Panc1 (cell line): ENCODE measurements at regions not wholly inside any gene's neighbourhood (a gene's known extent, or its start where the extent isn't known, plus 50 kb on each side); places are given as distances from the start of the nearest gene placed in this dataset.

Experiments used
- ATAC-seq: fragments of 200-7000 bp; cut with Tn5 transposase; 2 replicates; pipeline ENCODE4 v1.9.1; 2020; ENCODE audit warnings: mild to moderate bottlenecking, moderate library complexity
- BruUV-seq: library from RNA; stranded (reverse); fragments of 400-500 nt; replicated peaks from 2 replicates; lab custom pipeline; 2021; lab: Mats Ljungman, UMichigan
- CTCF ChIA-PET: fragments of 300-600 bp; sonication (Branson Sonifier 250); formaldehyde crosslinking; loops from one replicate; lab custom pipeline; 2022; ENCODE audit warnings: antibody characterized with exemption; lab: Charles Lee
- POLR2A ChIA-PET: fragments of 300-600 bp; sonication (Branson Sonifier 250); formaldehyde crosslinking; loops from one replicate; lab custom pipeline; 2022; ENCODE audit warnings: antibody characterized with exemption; lab: Charles Lee
- DNase-seq: peaks from one replicate; pipeline ENCODE4 v3.0.0-alpha.2; 2010; ENCODE audit warnings: low read depth, low spot score
- H3K27ac ChIP-seq: 2 replicates; pipeline ENCODE4 v1.5.1; 2011; ENCODE audit warnings: mild to moderate bottlenecking, low read length, inconsistent platforms
- H3K27me3 ChIP-seq: fragments of 200-500 bp; sonication (Bioruptor generic); 2 replicates; pipeline ENCODE4 v1.6.0; 2014; ENCODE audit warnings: low read length, inconsistent platforms; ENCODE audit not compliant: control insufficient read depth, insufficient read depth
- H3K36me3 ChIP-seq: fragments of 200-500 bp; sonication (Bioruptor generic); 2 replicates; pipeline ENCODE4 v1.5.1; 2014; ENCODE audit warnings: inconsistent platforms, mild to moderate bottlenecking, low read length, moderate library complexity; ENCODE audit not compliant: control insufficient read depth, insufficient read depth
- H3K4me1 ChIP-seq: 2 replicates; pipeline ENCODE4 v1.5.1; 2011; ENCODE audit warnings: inconsistent platforms, mild to moderate bottlenecking, low read length, moderate library complexity; ENCODE audit not compliant: control insufficient read depth, insufficient read depth
- H3K4me3 ChIP-seq, 2 experiments: 2 replicates each; pipeline ENCODE4 v1.5.1; 2011 to 2012; ENCODE audit warnings: low read depth in 2 of 2, low read length in 2 of 2, mild to moderate bottlenecking in 2 of 2, inconsistent platforms in 1 of 2, moderate library complexity in 1 of 2
- H3K9me3 ChIP-seq: fragments of 200-500 bp; sonication (Bioruptor generic); 2 replicates; pipeline ENCODE4 v1.5.1; 2014; ENCODE audit warnings: low read depth, mild to moderate bottlenecking, inconsistent platforms, low read length, moderate library complexity; ENCODE audit not compliant: control insufficient read depth, insufficient read depth
- POLR2AphosphoS5 ChIP-seq: IDR thresholded peaks from 2 replicates; pipeline ENCODE4 v1.6.1; 2012; ENCODE audit warnings: mild to moderate bottlenecking, low read depth, low read length, moderate library complexity
- SIN3A ChIP-seq: IDR thresholded peaks from 2 replicates; pipeline ENCODE4 v1.6.1; 2012; ENCODE audit warnings: low read depth, mild to moderate bottlenecking, low read length, moderate library complexity, borderline replicate concordance; ENCODE audit not compliant: insufficient read depth
- TCF7L2 ChIP-seq: IDR thresholded peaks from 2 replicates; pipeline ENCODE4 v1.6.1; 2011; ENCODE audit warnings: mild to moderate bottlenecking, low read depth, low read length, inconsistent platforms
- in situ Hi-C: cut with HindIII; loops from 2 replicates; pipeline ENCODE4 v1.10.0; 2016; ENCODE audit warnings: low sequenced_read_pairs, low pct_unique_long_range_greater_than_20kb
- intact Hi-C: fragments of 100-400 bp; cut with micrococcal nuclease; formaldehyde crosslinking; loops from one replicate; pipeline ENCODE4 v1.10.0; 2022; ENCODE audit not compliant: unreplicated experiment
- TF ChIP-seq, protein P1 (sequence below): fragments of 450-650 bp; IDR thresholded peaks from 2 replicates; pipeline ENCODE4 v1.5.1; 2017; ENCODE audit warnings: mild to moderate bottlenecking
- TF ChIP-seq, protein P2 (sequence below), 2 experiments: IDR thresholded peaks; 2 replicates each; pipeline ENCODE4 v1.6.1; 2011 to 2012; ENCODE audit warnings: low read depth in 2 of 2, control low read depth in 1 of 2, low read length in 1 of 2, mild to moderate bottlenecking in 1 of 2, moderate library complexity in 1 of 2; ENCODE audit not compliant: insufficient read depth in 1 of 2

DNA sequence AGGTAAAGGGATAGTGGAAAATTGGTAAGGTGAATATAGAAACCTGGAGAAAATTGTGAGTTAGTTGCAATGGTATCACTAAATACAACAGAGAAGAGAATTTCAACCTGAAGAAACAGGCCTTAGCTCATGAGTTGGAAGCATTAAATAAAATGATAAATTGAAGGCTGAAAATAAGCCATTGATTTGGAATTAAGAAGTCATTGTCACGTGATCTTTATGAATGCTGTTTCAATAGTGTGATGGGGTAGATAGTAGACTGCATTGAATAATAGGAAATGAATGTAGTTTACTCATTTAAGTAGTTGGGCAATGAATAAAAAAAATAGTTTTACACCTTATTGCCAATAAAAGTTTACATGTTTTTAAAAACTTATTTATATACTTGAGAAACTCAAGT, 88.5 kb upstream of the ADGRB3 start:
- H3K36me3 ChIP-seq: no peaks in the 10 kb centered on the region
- no peak overlapping the region for H3K4me3 ChIP-seq
- no TSS peak for BruUV-seq
- no peaks in the 10 kb centered on the region; the same call in 1 of the 2 replicates for H3K9me3 ChIP-seq
- ATAC-seq (no peak), DNase-seq (no peak)
- no peak overlapping the region for H3K27ac ChIP-seq
- ChIA-PET CTCF (interaction anchor here (0.7 kb wide), 1 partner anchor 113 kb away, joined by 4 read pairs; no protein-coding TSS in a partner anchor), POLR2A (no interaction called here)
- TF ChIP-seq, protein P1, sequence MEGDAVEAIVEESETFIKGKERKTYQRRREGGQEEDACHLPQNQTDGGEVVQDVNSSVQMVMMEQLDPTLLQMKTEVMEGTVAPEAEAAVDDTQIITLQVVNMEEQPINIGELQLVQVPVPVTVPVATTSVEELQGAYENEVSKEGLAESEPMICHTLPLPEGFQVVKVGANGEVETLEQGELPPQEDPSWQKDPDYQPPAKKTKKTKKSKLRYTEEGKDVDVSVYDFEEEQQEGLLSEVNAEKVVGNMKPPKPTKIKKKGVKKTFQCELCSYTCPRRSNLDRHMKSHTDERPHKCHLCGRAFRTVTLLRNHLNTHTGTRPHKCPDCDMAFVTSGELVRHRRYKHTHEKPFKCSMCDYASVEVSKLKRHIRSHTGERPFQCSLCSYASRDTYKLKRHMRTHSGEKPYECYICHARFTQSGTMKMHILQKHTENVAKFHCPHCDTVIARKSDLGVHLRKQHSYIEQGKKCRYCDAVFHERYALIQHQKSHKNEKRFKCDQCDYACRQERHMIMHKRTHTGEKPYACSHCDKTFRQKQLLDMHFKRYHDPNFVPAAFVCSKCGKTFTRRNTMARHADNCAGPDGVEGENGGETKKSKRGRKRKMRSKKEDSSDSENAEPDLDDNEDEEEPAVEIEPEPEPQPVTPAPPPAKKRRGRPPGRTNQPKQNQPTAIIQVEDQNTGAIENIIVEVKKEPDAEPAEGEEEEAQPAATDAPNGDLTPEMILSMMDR: no peak
- no peak for TF ChIP-seq TCF7L2
- no peak for TF ChIP-seq SIN3A
- TF ChIP-seq, protein P2, sequence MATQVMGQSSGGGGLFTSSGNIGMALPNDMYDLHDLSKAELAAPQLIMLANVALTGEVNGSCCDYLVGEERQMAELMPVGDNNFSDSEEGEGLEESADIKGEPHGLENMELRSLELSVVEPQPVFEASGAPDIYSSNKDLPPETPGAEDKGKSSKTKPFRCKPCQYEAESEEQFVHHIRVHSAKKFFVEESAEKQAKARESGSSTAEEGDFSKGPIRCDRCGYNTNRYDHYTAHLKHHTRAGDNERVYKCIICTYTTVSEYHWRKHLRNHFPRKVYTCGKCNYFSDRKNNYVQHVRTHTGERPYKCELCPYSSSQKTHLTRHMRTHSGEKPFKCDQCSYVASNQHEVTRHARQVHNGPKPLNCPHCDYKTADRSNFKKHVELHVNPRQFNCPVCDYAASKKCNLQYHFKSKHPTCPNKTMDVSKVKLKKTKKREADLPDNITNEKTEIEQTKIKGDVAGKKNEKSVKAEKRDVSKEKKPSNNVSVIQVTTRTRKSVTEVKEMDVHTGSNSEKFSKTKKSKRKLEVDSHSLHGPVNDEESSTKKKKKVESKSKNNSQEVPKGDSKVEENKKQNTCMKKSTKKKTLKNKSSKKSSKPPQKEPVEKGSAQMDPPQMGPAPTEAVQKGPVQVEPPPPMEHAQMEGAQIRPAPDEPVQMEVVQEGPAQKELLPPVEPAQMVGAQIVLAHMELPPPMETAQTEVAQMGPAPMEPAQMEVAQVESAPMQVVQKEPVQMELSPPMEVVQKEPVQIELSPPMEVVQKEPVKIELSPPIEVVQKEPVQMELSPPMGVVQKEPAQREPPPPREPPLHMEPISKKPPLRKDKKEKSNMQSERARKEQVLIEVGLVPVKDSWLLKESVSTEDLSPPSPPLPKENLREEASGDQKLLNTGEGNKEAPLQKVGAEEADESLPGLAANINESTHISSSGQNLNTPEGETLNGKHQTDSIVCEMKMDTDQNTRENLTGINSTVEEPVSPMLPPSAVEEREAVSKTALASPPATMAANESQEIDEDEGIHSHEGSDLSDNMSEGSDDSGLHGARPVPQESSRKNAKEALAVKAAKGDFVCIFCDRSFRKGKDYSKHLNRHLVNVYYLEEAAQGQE (IDR thresholded peaks at IDR 0.05; ENCODE audit: insufficient read depth in 1 of 2, low read depth in 2 of 2, low read length in 1 of 2): no peak
- no peak for TF ChIP-seq POLR2AphosphoS5
- intact Hi-C loops: no loop called here
- no peaks in the 10 kb centered on the region for H3K4me1 ChIP-seq
- H3K27me3 ChIP-seq: no peaks in the 10 kb centered on the region
- in situ Hi-C loops: no loop called here

DNA sequence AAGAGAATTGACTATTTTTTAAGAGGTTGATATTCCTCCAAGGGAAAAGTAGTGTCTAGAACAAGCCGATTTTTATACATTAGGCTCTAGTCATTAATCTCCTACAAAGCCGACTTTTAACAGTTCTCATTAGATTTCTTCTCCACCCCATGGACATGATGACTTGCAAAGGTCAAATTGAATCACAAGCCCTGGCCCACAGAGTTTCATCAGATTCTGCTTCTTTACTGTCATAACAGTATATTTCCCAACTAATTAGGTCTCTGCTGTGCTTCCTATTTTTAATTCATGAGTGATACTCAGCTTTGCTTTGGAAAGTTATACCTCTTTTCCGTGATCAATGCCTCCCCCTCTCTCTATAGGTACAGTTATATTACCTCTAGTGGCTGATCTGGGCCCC, 90.6 kb upstream of the ADGRB3 start:
- no peaks in the 10 kb centered on the region for H3K27me3 ChIP-seq
- H3K36me3 ChIP-seq: no peaks in the 10 kb centered on the region
- DNase-seq: no peak
- in situ Hi-C loops (no loop called here), intact Hi-C loops (no loop called here)
- H3K4me3 ChIP-seq: no peak overlapping the region
- ChIA-PET CTCF (no interaction called here), POLR2A (no interaction called here)
- BruUV-seq: no TSS peak
- no peak for TF ChIP-seq SIN3A
- H3K9me3 ChIP-seq: no peaks in the 10 kb centered on the region; the same call in 1 of the 2 replicates
- no peaks in the 10 kb centered on the region for H3K4me1 ChIP-seq
- no peak overlapping the region for H3K27ac ChIP-seq
- ATAC-seq: no peak

DNA sequence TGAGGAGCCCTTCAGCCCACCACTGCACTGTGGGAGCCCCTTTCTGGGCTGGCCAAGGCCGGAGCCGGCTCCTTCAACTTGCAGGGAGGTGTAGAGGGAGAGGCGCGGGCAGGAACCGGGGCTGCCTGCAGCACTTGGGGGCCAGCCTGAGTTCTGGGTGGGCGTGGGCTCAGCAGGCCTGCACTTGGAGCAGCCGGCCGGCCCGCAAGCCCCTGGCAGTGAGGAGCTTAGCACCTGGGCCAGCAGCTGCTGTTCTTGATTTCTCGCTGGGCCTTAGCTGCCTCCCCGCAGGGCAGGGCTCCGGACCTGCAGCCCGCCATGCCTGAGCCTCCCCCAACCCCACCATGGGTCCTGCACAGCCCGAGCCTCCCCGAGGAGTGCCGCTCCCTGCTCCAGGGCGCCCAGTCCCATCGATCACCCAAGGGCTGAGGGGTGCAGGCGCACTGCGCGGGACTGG, 101.7 kb upstream of the ADGRB3 start:
- Histone ChIP-seq H3K27ac (no peak overlapping the region), H3K4me1 (no peaks in the 10 kb centered on the region), H3K36me3 (no peaks in the 10 kb centered on the region), H3K4me3 (no peak overlapping the region), H3K27me3 (no peaks in the 10 kb centered on the region), H3K9me3 (no peaks in the 10 kb centered on the region)
- POLR2A ChIA-PET: no interaction called here
- no peak for DNase-seq
- CTCF ChIA-PET: no interaction called here
- BruUV-seq: no TSS peak
- in situ Hi-C loops (no loop called here), intact Hi-C loops (no loop called here)
- ATAC-seq: no peak
- TF ChIP-seq TCF7L2 (no peak), POLR2AphosphoS5 (no peak), SIN3A (no peak)
- TF ChIP-seq, protein P1: no peak
- TF ChIP-seq, protein P2 (IDR thresholded peaks at IDR 0.05; ENCODE audit: insufficient read depth in 1 of 2, low read depth in 2 of 2, low read length in 1 of 2): no peak
